ENCODE measurements at regions not wholly inside any gene's neighbourhood (a gene's known extent, or its start where the extent isn't known, plus 50 kb on each side); places are given as distances from the start of the nearest gene placed in this dataset.

DNA sequence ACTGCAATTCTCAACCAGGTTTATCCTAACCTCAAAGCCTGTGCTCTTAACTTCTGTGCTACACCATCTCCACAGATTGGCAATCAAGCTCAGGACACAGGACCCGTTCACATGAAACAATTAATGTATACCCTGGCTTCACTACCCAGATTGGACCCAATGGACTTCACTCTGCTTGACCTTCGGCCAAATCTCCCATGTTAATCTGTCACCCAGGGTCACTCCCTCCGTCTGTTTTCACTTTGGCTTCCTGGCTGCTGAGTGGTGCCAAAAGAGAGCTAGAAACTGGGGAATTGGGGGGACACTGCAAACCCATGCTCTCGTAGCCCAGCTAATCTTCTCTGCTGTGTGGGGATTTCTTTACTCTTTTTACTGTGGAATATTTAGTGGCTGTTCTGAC is 216.1 kb upstream of the ZC3H12C start:
- H3K27me3 Mint-ChIP-seq = no peaks in the 10 kb centered on the region
- no peaks in the 10 kb centered on the region for H3K4me1 Mint-ChIP-seq (ENCODE audit: low read depth)
- no peak overlapping the region for H3K4me3 Mint-ChIP-seq
- H3K27ac Mint-ChIP-seq = no peak overlapping the region
- H3K9me3 Mint-ChIP-seq = no peaks in the 10 kb centered on the region
- DNase-seq = no peak
- H3K36me3 Mint-ChIP-seq (ENCODE audit: low read depth) = no peaks in the 10 kb centered on the region

DNA sequence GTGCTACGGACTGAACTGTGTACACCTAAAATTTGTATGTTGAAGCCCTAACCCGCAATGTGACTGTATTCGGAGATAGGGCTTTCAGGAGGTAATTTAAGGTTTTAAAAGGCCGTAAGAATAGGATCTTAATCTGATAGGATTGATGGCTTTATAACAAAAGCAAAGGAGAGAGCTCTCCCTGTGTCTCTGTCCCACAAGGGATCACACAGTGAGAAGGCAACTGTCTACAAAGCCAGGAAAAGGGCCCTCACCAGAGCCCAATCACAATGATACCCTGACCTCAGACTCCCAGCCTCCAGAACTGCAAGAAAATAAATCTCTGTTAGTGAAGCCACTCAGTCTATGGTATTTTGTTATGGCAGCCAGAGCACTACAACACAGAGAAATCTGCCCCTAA is 208.7 kb upstream of the ZC3H12C start:
- Mint-ChIP-seq H3K9me3 (no peaks in the 10 kb centered on the region), H3K36me3 (ENCODE audit: low read depth) (no peaks in the 10 kb centered on the region), H3K4me3 (no peak overlapping the region), H3K4me1 (ENCODE audit: low read depth) (no peaks in the 10 kb centered on the region), H3K27ac (no peak overlapping the region), H3K27me3 (no peaks in the 10 kb centered on the region)
- no peak for DNase-seq

DNA sequence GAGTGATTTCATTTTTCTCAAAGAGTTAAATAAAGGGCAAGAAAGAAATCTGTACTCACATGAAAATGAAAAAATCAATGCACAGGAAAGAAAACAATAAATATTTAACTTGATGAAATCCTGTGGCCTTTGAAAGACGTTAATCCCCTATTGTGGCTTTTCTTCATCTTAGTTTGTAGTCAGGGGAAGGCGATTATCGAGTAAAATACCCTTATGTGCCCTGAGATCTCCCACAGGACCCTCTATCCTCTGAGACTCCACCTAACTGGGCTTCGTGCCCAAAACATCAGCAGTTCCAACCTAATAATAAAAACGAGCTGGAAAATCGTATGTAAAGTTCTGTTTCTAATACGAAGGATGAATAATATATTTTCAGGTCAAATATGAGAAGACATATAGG is 208.2 kb upstream of the ZC3H12C start:
- Mint-ChIP-seq H3K4me1 (ENCODE audit: low read depth) (no peaks in the 10 kb centered on the region), H3K4me3 (no peak overlapping the region), H3K27me3 (no peaks in the 10 kb centered on the region), H3K27ac (no peak overlapping the region), H3K9me3 (no peaks in the 10 kb centered on the region), H3K36me3 (ENCODE audit: low read depth) (no peaks in the 10 kb centered on the region)
- DNase-seq = no peak

DNA sequence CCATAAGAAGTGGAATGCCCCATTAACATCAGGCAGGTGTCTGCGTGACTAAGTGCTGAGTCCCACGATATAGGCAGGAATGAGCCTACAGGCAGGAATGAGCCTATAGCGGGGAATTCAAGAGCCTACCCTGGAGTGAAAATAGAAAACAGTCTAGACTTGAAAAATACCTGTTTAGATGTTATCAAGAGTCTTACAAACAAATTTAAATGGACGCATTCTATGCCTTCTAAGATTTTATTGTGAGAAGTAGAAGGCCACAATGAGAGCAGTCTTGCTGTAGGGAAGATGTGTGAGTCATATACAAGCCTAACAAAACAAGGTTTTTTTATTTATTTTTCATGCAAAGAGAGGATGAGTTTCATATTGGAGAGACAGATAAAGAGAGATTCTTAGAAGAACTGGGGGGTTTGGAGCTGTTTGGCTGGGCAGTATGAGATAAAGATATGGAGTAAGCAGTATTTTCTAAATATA is 200.8 kb upstream of the ZC3H12C start:
- no peak for DNase-seq
- H3K4me3 Mint-ChIP-seq = no peak overlapping the region
- H3K9me3 Mint-ChIP-seq = no peaks in the 10 kb centered on the region
- no peaks in the 10 kb centered on the region for H3K27me3 Mint-ChIP-seq
- H3K36me3 Mint-ChIP-seq (ENCODE audit: low read depth) = no peaks in the 10 kb centered on the region
- H3K27ac Mint-ChIP-seq = no peak overlapping the region
- H3K4me1 Mint-ChIP-seq (ENCODE audit: low read depth) = no peaks in the 10 kb centered on the region

GRCh38 chr11:109894242-109894641 is 198.9 kb upstream of the ZC3H12C start:
- H3K27ac Mint-ChIP-seq = no peak overlapping the region
- peaks cover 4% of the 10 kb centered on the region for H3K9me3 Mint-ChIP-seq
- H3K4me1 Mint-ChIP-seq (ENCODE audit: low read depth) = no peaks in the 10 kb centered on the region

GRCh38 chr11:109898592-109898991 is 194.6 kb upstream of the ZC3H12C start:
- no peaks in the 10 kb centered on the region for H3K27me3 Mint-ChIP-seq
- no peak for DNase-seq
- H3K27ac Mint-ChIP-seq = no peak overlapping the region
- peaks cover 4% of the 10 kb centered on the region for H3K9me3 Mint-ChIP-seq
- H3K4me3 Mint-ChIP-seq = no peak overlapping the region
- H3K36me3 Mint-ChIP-seq (ENCODE audit: low read depth) = no peaks in the 10 kb centered on the region
- no peaks in the 10 kb centered on the region for H3K4me1 Mint-ChIP-seq (ENCODE audit: low read depth)

More at GRCh38 chr11:109894242-109894641, 198.9 kb upstream of the ZC3H12C start:
- H3K4me3 Mint-ChIP-seq = no peak overlapping the region
- no peaks in the 10 kb centered on the region for H3K27me3 Mint-ChIP-seq
- H3K36me3 Mint-ChIP-seq (ENCODE audit: low read depth) = no peaks in the 10 kb centered on the region
- DNase-seq = no peak

DNA sequence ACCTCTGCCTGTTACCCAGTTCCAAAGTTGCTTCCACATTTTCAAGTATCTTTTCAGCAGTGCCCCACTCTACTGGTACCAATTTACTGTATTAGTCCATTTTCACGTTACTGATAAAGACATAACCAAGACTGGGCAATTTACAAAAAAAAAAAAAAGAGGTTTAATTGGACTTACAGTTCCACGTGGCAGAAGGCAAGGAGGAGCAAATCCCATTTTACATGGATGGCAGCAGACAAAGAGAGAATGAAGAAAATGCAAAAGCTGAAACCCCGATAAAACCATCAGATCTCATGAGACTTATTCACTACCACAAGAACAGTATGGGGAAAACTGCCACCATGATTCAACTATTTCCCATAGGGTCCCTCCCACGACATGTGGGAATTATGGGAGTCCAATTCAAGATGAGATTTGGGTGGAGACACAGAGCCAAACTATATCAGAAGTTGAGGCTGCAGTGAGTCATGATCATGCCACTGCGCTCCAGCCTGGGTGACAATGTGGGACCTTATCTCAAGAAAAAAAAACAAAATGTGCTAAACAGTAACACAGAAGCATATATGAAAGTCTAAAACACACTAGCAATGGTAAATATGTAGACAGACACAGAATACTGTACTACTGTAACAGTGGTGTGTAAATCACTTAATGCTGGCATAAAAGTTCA is 190.3 kb upstream of the ZC3H12C start:
- Mint-ChIP-seq H3K4me1 (ENCODE audit: low read depth) (no peaks in the 10 kb centered on the region), H3K27ac (no peak overlapping the region), H3K27me3 (no peaks in the 10 kb centered on the region), H3K9me3 (peaks cover 4% of the 10 kb centered on the region), H3K36me3 (ENCODE audit: low read depth) (no peaks in the 10 kb centered on the region), H3K4me3 (no peak overlapping the region)
- DNase-seq = no peak

- no peak for DNase-seq
- H3K36me3 Mint-ChIP-seq (ENCODE audit: low read depth) = no peaks in the 10 kb centered on the region
- no peaks in the 10 kb centered on the region for H3K9me3 Mint-ChIP-seq
- no peak overlapping the region for H3K27ac Mint-ChIP-seq
- H3K4me3 Mint-ChIP-seq = no peak overlapping the region
- H3K4me1 Mint-ChIP-seq (ENCODE audit: low read depth) = no peaks in the 10 kb centered on the region
- H3K27me3 Mint-ChIP-seq = no peaks in the 10 kb centered on the region
Measured at GRCh38 chr11:109911488-109911887, 181.7 kb upstream of the ZC3H12C start.

- no peak for DNase-seq
- Mint-ChIP-seq H3K27me3 (no peaks in the 10 kb centered on the region), H3K4me3 (no peak overlapping the region), H3K36me3 (ENCODE audit: low read depth) (no peaks in the 10 kb centered on the region), H3K4me1 (ENCODE audit: low read depth) (no peaks in the 10 kb centered on the region), H3K9me3 (no peaks in the 10 kb centered on the region), H3K27ac (no peak overlapping the region)
Measured at GRCh38 chr11:109914038-109914437, 179.2 kb upstream of the ZC3H12C start.

DNA sequence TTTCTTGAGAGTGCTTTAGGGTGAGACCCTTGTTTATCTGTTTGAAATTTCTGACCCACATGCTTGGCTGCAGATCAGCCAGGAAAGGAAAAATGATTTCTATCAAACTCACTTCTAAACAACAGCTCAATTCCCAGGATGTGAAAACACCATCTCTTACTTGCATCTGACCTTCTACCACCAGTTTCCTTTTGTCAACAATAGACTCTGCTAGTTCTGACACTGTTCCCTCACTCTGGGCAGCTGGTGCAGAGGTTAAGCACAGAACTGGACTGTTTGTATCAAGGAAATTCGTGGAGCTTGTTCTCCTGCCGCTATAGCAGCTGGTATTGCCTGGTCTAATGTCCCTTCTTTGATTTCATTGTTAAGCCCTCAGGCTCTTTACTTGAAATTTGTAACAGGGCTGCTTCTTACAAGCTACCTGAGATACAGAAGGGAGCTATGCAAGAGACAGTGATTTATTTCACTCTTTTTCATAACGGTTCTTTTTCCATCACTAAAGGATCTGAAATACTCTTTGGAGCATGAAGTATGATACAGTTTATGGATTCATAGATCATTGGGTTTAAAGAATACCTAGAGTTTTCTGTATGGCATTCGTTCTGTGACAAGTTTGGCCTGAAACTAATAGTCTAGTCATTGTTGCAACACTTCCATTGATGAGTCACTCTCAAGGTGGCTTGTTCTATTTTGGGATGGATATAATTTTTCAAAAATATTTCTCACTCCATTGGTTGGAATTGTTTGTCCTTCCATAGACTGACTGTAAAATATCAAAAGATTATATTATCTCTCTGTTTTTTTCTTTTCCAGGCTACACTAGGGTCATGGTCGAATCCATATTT is 178.2 kb upstream of the ZC3H12C start:
- H3K4me3 Mint-ChIP-seq = no peak overlapping the region
- H3K27ac Mint-ChIP-seq = no peak overlapping the region
- no peaks in the 10 kb centered on the region for H3K27me3 Mint-ChIP-seq
- H3K9me3 Mint-ChIP-seq = no peaks in the 10 kb centered on the region
- no peaks in the 10 kb centered on the region for H3K4me1 Mint-ChIP-seq (ENCODE audit: low read depth)
- no peaks in the 10 kb centered on the region for H3K36me3 Mint-ChIP-seq (ENCODE audit: low read depth)
- no peak for DNase-seq

GRCh38 chr11:109926941-109927340 is 166.3 kb upstream of the ZC3H12C start:
- DNase-seq = no peak
- H3K36me3 Mint-ChIP-seq (ENCODE audit: low read depth) = no peaks in the 10 kb centered on the region
- no peaks in the 10 kb centered on the region for H3K27me3 Mint-ChIP-seq
- no peaks in the 10 kb centered on the region for H3K4me1 Mint-ChIP-seq (ENCODE audit: low read depth)
- H3K4me3 Mint-ChIP-seq = no peak overlapping the region
- no peak overlapping the region for H3K27ac Mint-ChIP-seq
- H3K9me3 Mint-ChIP-seq = no peaks in the 10 kb centered on the region

DNA sequence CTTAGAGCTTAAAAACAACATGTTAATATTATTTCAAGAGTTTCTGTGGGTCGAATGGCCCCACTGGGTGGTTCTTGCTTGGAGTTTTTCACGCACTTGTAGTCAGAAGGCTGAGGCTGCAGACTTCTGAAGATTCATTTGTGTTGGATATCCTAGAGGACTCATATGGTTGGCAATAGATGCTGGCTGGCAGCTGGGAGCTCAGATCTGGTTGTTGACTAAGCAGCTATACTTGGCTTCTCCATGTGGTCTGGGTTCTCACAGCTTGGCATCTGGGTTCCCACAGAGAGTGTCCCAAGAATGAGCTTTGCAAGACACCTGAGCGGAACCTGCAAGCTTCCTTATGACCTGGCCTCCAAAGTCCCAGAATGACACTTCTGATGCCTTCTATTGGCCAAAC is 163.9 kb upstream of the ZC3H12C start:
- no peaks in the 10 kb centered on the region for H3K9me3 Mint-ChIP-seq
- no peak overlapping the region for H3K27ac Mint-ChIP-seq
- DNase-seq = no peak
- no peaks in the 10 kb centered on the region for H3K27me3 Mint-ChIP-seq
- H3K4me1 Mint-ChIP-seq (ENCODE audit: low read depth) = no peaks in the 10 kb centered on the region
- no peak overlapping the region for H3K4me3 Mint-ChIP-seq
- H3K36me3 Mint-ChIP-seq (ENCODE audit: low read depth) = no peaks in the 10 kb centered on the region

GRCh38 chr11:109933126-109933525 is 160.1 kb upstream of the ZC3H12C start:
- no peaks in the 10 kb centered on the region for H3K9me3 Mint-ChIP-seq
- no peak overlapping the region for H3K4me3 Mint-ChIP-seq
- no peaks in the 10 kb centered on the region for H3K4me1 Mint-ChIP-seq (ENCODE audit: low read depth)
- peaks cover 3% of the 10 kb centered on the region for H3K27me3 Mint-ChIP-seq
- no peak overlapping the region for H3K27ac Mint-ChIP-seq
- no peak for DNase-seq
- H3K36me3 Mint-ChIP-seq (ENCODE audit: low read depth) = no peaks in the 10 kb centered on the region

- H3K27me3 Mint-ChIP-seq = peaks cover 3% of the 10 kb centered on the region
- no peaks in the 10 kb centered on the region for H3K4me1 Mint-ChIP-seq (ENCODE audit: low read depth)
- DNase-seq = no peak
- H3K27ac Mint-ChIP-seq = no peak overlapping the region
- no peaks in the 10 kb centered on the region for H3K9me3 Mint-ChIP-seq
- H3K36me3 Mint-ChIP-seq (ENCODE audit: low read depth) = no peaks in the 10 kb centered on the region
- no peak overlapping the region for H3K4me3 Mint-ChIP-seq
Measured at GRCh38 chr11:109934151-109934550, 159.0 kb upstream of the ZC3H12C start.

GRCh38 chr11:109936661-109937180 is 156.5 kb upstream of the ZC3H12C start:
- no peaks in the 10 kb centered on the region for H3K4me1 Mint-ChIP-seq (ENCODE audit: low read depth)
- no peak overlapping the region for H3K4me3 Mint-ChIP-seq
- H3K27me3 Mint-ChIP-seq = peaks cover 8% of the 10 kb centered on the region
- no peaks in the 10 kb centered on the region for H3K36me3 Mint-ChIP-seq (ENCODE audit: low read depth)
- no peak for DNase-seq
- H3K27ac Mint-ChIP-seq = no peak overlapping the region
- H3K9me3 Mint-ChIP-seq = no peaks in the 10 kb centered on the region

Data from activated T-cell treated with anti-CD3 and anti-CD28 coated beads, Interleukin-2, amount 50 U/mL, for 24 hours (primary cell).